ENCODE measurements at regions not wholly inside any gene's neighbourhood (a gene's known extent, or its start where the extent isn't known, plus 50 kb on each side); places are given as distances from the start of the nearest gene placed in this dataset.

- Histone ChIP-seq H3K27ac (ENCODE audit: low read depth, low read length, poor library complexity, severe bottlenecking) (no peak overlapping the region), H4K20me1 (ENCODE audit: insufficient read depth, low read length) (no peaks in the 10 kb centered on the region), H3K9me2 (ENCODE audit: insufficient read depth, low read length) (no peaks in the 10 kb centered on the region), H3K4me1 (ENCODE audit: insufficient read depth, low read length, poor library complexity, severe bottlenecking) (no peaks in the 10 kb centered on the region), H3K4me2 (ENCODE audit: low read length) (no peak overlapping the region), H3K79me2 (ENCODE audit: insufficient read depth, low read depth, low read length) (no peaks in the 10 kb centered on the region), H3K36me3 (ENCODE audit: insufficient read depth, low read length) (no peaks in the 10 kb centered on the region), H3K4me3 (ENCODE audit: low read depth, low read length, poor library complexity, severe bottlenecking) (no peak overlapping the region), H3K9me3 (ENCODE audit: low read length) (no peaks in the 10 kb centered on the region), H2AFZ (ENCODE audit: low read length) (no peak overlapping the region)
- TF ChIP-seq, protein P1, sequence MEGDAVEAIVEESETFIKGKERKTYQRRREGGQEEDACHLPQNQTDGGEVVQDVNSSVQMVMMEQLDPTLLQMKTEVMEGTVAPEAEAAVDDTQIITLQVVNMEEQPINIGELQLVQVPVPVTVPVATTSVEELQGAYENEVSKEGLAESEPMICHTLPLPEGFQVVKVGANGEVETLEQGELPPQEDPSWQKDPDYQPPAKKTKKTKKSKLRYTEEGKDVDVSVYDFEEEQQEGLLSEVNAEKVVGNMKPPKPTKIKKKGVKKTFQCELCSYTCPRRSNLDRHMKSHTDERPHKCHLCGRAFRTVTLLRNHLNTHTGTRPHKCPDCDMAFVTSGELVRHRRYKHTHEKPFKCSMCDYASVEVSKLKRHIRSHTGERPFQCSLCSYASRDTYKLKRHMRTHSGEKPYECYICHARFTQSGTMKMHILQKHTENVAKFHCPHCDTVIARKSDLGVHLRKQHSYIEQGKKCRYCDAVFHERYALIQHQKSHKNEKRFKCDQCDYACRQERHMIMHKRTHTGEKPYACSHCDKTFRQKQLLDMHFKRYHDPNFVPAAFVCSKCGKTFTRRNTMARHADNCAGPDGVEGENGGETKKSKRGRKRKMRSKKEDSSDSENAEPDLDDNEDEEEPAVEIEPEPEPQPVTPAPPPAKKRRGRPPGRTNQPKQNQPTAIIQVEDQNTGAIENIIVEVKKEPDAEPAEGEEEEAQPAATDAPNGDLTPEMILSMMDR (conservative IDR thresholded peaks at IDR 0.05; ENCODE audit: low read length): no peak
- TF ChIP-seq EZH2phosphoT487 (IDR thresholded peaks at IDR 0.05; ENCODE audit: borderline replicate concordance, low read depth, low read length): no peak
- no peak for DNase-seq (ENCODE audit: low spot score)
- intact Hi-C loops (cut with micrococcal nuclease; ENCODE audit: unreplicated experiment): no loop called here
- no TSS peak for BruUV-seq (replicated peaks)
- POLR2A ChIA-PET: interaction anchor here (0.6 kb wide), 1 partner anchor 253 kb away, joined by 3 read pairs; no protein-coding TSS in a partner anchor
- CTCF ChIA-PET (ENCODE audit: unreplicated experiment): no interaction called here
Measured at GRCh38 chr12:107612508-107612907, 73.1 kb upstream of the PWP1 start.

DNA sequence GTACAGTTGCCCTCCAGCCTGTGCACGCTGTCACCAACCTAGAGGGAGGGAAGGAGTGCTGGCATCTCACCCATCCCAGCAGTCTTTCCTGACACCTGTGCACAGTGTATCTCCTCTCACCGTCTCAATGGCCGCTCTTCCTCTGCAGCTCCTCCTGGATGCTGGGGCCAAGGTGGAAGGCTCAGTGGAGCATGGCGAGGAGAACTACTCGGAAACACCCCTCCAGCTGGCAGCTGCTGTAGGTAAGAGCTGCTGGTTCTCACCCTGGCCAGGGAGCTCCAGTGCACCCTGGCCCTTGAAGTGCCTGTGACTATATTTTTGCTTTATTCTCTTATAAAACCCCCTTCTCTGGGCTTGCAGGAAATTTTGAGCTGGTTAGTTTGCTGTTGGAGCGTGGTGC is 68.7 kb upstream of the PWP1 start:
- CTCF ChIA-PET (ENCODE audit: unreplicated experiment): no interaction called here
- Histone ChIP-seq H2AFZ (ENCODE audit: low read length) (no peak overlapping the region), H3K4me2 (ENCODE audit: low read length) (no peak overlapping the region), H3K9me3 (ENCODE audit: low read length) (no peaks in the 10 kb centered on the region), H4K20me1 (ENCODE audit: insufficient read depth, low read length) (no peaks in the 10 kb centered on the region), H3K79me2 (ENCODE audit: insufficient read depth, low read depth, low read length) (no peaks in the 10 kb centered on the region), H3K27ac (ENCODE audit: low read depth, low read length, poor library complexity, severe bottlenecking) (no peak overlapping the region), H3K36me3 (ENCODE audit: insufficient read depth, low read length) (no peaks in the 10 kb centered on the region), H3K9me2 (ENCODE audit: insufficient read depth, low read length) (no peaks in the 10 kb centered on the region), H3K4me1 (ENCODE audit: insufficient read depth, low read length, poor library complexity, severe bottlenecking) (no peaks in the 10 kb centered on the region), H3K4me3 (ENCODE audit: low read depth, low read length, poor library complexity, severe bottlenecking) (no peak overlapping the region)
- intact Hi-C loops (cut with micrococcal nuclease; ENCODE audit: unreplicated experiment): no loop called here
- TF ChIP-seq, protein P1 (conservative IDR thresholded peaks at IDR 0.05; ENCODE audit: low read length): no peak
- no peak for TF ChIP-seq EZH2phosphoT487 (IDR thresholded peaks at IDR 0.05; ENCODE audit: borderline replicate concordance, low read depth, low read length)
- no peak for DNase-seq (ENCODE audit: low spot score)
- POLR2A ChIA-PET: no interaction called here
- no TSS peak for BruUV-seq (replicated peaks)

GRCh38 chr12:107618106-107618505 is 67.5 kb upstream of the PWP1 start:
- Histone ChIP-seq H3K4me3 (ENCODE audit: low read depth, low read length, poor library complexity, severe bottlenecking) (no peak overlapping the region), H2AFZ (ENCODE audit: low read length) (no peak overlapping the region), H3K4me1 (ENCODE audit: insufficient read depth, low read length, poor library complexity, severe bottlenecking) (no peaks in the 10 kb centered on the region), H4K20me1 (ENCODE audit: insufficient read depth, low read length) (no peaks in the 10 kb centered on the region), H3K9me3 (ENCODE audit: low read length) (no peaks in the 10 kb centered on the region), H3K27ac (ENCODE audit: low read depth, low read length, poor library complexity, severe bottlenecking) (no peak overlapping the region), H3K36me3 (ENCODE audit: insufficient read depth, low read length) (no peaks in the 10 kb centered on the region), H3K9me2 (ENCODE audit: insufficient read depth, low read length) (no peaks in the 10 kb centered on the region), H3K79me2 (ENCODE audit: insufficient read depth, low read depth, low read length) (no peaks in the 10 kb centered on the region), H3K4me2 (ENCODE audit: low read length) (no peak overlapping the region)
- ChIA-PET POLR2A (no interaction called here), CTCF (ENCODE audit: unreplicated experiment) (no interaction called here)
- intact Hi-C loops (cut with micrococcal nuclease; ENCODE audit: unreplicated experiment): no loop called here
- DNase-seq (ENCODE audit: low spot score): no peak
- no TSS peak for BruUV-seq (replicated peaks)
- TF ChIP-seq, protein P1 (conservative IDR thresholded peaks at IDR 0.05; ENCODE audit: low read length): no peak
- no peak for TF ChIP-seq EZH2phosphoT487 (IDR thresholded peaks at IDR 0.05; ENCODE audit: borderline replicate concordance, low read depth, low read length)
